ENCODE measurements at regions not wholly inside any gene's neighbourhood (a gene's known extent, or its start where the extent isn't known, plus 50 kb on each side); places are given as distances from the start of the nearest gene placed in this dataset.

DNA sequence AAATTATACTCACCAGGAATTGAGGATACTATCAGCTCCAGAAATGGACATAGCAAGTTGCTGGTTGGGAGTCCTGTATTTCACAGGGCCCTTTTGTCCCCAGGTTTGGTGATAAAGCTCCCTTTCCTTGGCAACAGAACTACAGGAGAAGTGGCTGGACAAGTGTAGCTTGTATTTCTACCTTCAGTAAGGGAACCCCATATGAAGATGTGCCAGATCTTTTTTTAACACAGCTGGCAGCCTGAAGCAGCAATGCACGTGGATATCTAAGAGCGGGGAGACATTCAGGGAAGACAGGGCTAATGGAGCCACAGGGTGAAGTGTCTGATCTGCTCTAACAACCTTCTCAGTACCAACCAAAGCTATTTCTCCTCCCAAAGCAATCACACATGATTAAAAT, 373.9 kb upstream of the ID4 start:
- TF ChIP-seq EZH2 (optimal IDR thresholded peaks at IDR 0.05; ENCODE audit: low read depth, low read length), result no peak
- no peak for TF ChIP-seq CTCF (IDR thresholded peaks at IDR 0.05; ENCODE audit: low read length)
- TF ChIP-seq EZH2phosphoT487 (IDR thresholded peaks at IDR 0.05; ENCODE audit: low read length), result no peak
- Histone ChIP-seq H3K36me3 (replicated peaks; ENCODE audit: insufficient read depth, low read length) (no peaks in the 10 kb centered on the region), H3K79me2 (ENCODE audit: low read length) (no peaks in the 10 kb centered on the region), H2AFZ (ENCODE audit: low read length) (no peak overlapping the region), H3K4me2 (ENCODE audit: low read depth, low read length) (no peak overlapping the region), H4K20me1 (ENCODE audit: insufficient read depth, low read length) (no peaks in the 10 kb centered on the region), H3K27me3 (replicated peaks; ENCODE audit: insufficient read depth, low read length) (no peaks in the 10 kb centered on the region), H3K4me1 (ENCODE audit: low read length) (no peaks in the 10 kb centered on the region), H3K9ac (ENCODE audit: low read length) (no peak overlapping the region), H3K27ac (ENCODE audit: low read length) (no peak overlapping the region), H3K4me3 (ENCODE audit: low read length) (no peak overlapping the region), H3K9me3 (replicated peaks; ENCODE audit: insufficient read depth, low read length) (no peaks in the 10 kb centered on the region), H3K9me2 (replicated peaks; ENCODE audit: insufficient read depth, low read length) (no peaks in the 10 kb centered on the region), H3F3A (ENCODE audit: insufficient read depth, low read length) (no peaks in the 10 kb centered on the region)
- DNase-seq, result no peak

GRCh38 chr6:19463925-19464324, 373.2 kb upstream of the ID4 start:
- no peak for TF ChIP-seq EZH2 (optimal IDR thresholded peaks at IDR 0.05; ENCODE audit: low read depth, low read length)
- TF ChIP-seq EZH2phosphoT487 (IDR thresholded peaks at IDR 0.05; ENCODE audit: low read length), result no peak
- TF ChIP-seq CTCF (IDR thresholded peaks at IDR 0.05; ENCODE audit: low read length), result no peak
- no peaks in the 10 kb centered on the region for H3K9me3 ChIP-seq (replicated peaks; ENCODE audit: insufficient read depth, low read length)
- no peaks in the 10 kb centered on the region for H3K27me3 ChIP-seq (replicated peaks; ENCODE audit: insufficient read depth, low read length)
- H3K36me3 ChIP-seq (replicated peaks; ENCODE audit: insufficient read depth, low read length), result no peaks in the 10 kb centered on the region
- H4K20me1 ChIP-seq (ENCODE audit: insufficient read depth, low read length), result no peaks in the 10 kb centered on the region
- H3F3A ChIP-seq (ENCODE audit: insufficient read depth, low read length), result no peaks in the 10 kb centered on the region
- no peak overlapping the region for H3K9ac ChIP-seq (ENCODE audit: low read length)
- DNase-seq, result no peak
- no peak overlapping the region for H3K4me3 ChIP-seq (ENCODE audit: low read length)
- H2AFZ ChIP-seq (ENCODE audit: low read length), result no peak overlapping the region
- H3K27ac ChIP-seq (ENCODE audit: low read length), result no peak overlapping the region
- H3K4me2 ChIP-seq (ENCODE audit: low read depth, low read length), result no peak overlapping the region
- H3K79me2 ChIP-seq (ENCODE audit: low read length), result no peaks in the 10 kb centered on the region
- H3K9me2 ChIP-seq (replicated peaks; ENCODE audit: insufficient read depth, low read length), result no peaks in the 10 kb centered on the region
- no peaks in the 10 kb centered on the region for H3K4me1 ChIP-seq (ENCODE audit: low read length)

DNA sequence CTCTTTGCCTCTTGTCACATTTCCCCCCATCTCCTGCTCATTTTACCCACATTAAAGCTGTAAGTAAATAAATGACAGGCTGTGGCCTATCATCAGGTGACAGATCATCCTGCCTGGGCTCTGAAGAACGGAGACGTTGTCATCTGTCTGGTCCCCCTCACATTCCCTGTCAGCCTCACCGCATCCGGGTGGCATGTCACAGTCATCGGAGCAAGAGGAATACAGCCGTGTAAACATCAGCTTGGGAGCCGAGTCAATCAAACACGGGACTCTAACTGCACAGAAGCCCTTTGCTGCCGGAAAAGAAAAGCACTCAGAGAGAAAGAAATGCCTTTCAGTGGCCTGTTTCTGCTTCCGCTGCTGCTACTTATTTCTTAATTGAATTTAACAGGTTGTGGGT, 371.9 kb upstream of the ID4 start:
- Histone ChIP-seq H3K9me2 (replicated peaks; ENCODE audit: insufficient read depth, low read length) (no peaks in the 10 kb centered on the region), H3K4me3 (ENCODE audit: low read length) (no peak overlapping the region), H3K9me3 (replicated peaks; ENCODE audit: insufficient read depth, low read length) (no peaks in the 10 kb centered on the region), H2AFZ (ENCODE audit: low read length) (no peak overlapping the region), H3K36me3 (replicated peaks; ENCODE audit: insufficient read depth, low read length) (no peaks in the 10 kb centered on the region), H3K4me1 (ENCODE audit: low read length) (no peaks in the 10 kb centered on the region), H4K20me1 (ENCODE audit: insufficient read depth, low read length) (no peaks in the 10 kb centered on the region), H3K27ac (ENCODE audit: low read length) (no peak overlapping the region), H3K9ac (ENCODE audit: low read length) (no peak overlapping the region), H3K4me2 (ENCODE audit: low read depth, low read length) (no peak overlapping the region), H3K79me2 (ENCODE audit: low read length) (no peaks in the 10 kb centered on the region), H3K27me3 (replicated peaks; ENCODE audit: insufficient read depth, low read length) (no peaks in the 10 kb centered on the region), H3F3A (ENCODE audit: insufficient read depth, low read length) (no peaks in the 10 kb centered on the region)
- DNase-seq, result no peak
- TF ChIP-seq CTCF (IDR thresholded peaks at IDR 0.05; ENCODE audit: low read length) (no peak), EZH2 (optimal IDR thresholded peaks at IDR 0.05; ENCODE audit: low read depth, low read length) (no peak), EZH2phosphoT487 (IDR thresholded peaks at IDR 0.05; ENCODE audit: low read length) (no peak)

All from MM.1S (cell line).